Osteoblast (primary cell): ENCODE measurements at regions not wholly inside any gene's neighbourhood (a gene's known extent, or its start where the extent isn't known, plus 50 kb on each side); places are given as distances from the start of the nearest gene placed in this dataset.

Experiments
- DNase-seq: peaks from one replicate; pipeline ENCODE4 v3.0.0; 2011; ENCODE audit warnings: low spot score, mixed read lengths; ENCODE audit not compliant: insufficient read length; ENCODE audit errors: missing footprints
- H2AFZ ChIP-seq: 2 replicates; pipeline ENCODE4 v1.6.0; 2011; ENCODE audit warnings: mild to moderate bottlenecking, low read length
- H3K27ac ChIP-seq: 2 replicates; pipeline ENCODE4 v1.5.1; 2011; ENCODE audit warnings: mild to moderate bottlenecking, low read depth, low read length, moderate library complexity
- H3K27me3 ChIP-seq: 2 replicates; pipeline ENCODE4 v1.6.0; 2012; ENCODE audit warnings: mild to moderate bottlenecking, control low read depth, inconsistent platforms, low read length, moderate library complexity; ENCODE audit not compliant: insufficient read depth
- H3K36me3 ChIP-seq: 2 replicates; pipeline ENCODE4 v1.5.1; 2011; ENCODE audit warnings: mild to moderate bottlenecking, low read length, control low read depth, moderate library complexity; ENCODE audit not compliant: insufficient read depth
- H3K4me1 ChIP-seq: 2 replicates; pipeline ENCODE4 v1.5.1; 2011; ENCODE audit warnings: mild to moderate bottlenecking, low read length, control low read depth, moderate library complexity; ENCODE audit not compliant: insufficient read depth
- H3K4me2 ChIP-seq: 2 replicates; pipeline ENCODE4 v1.6.0; 2011; ENCODE audit warnings: mild to moderate bottlenecking, low read length; ENCODE audit not compliant: insufficient read depth
- H3K4me3 ChIP-seq: fragments of 200-600 bp; sonication (generic); 3 replicates; pipeline ENCODE4 v1.5.1; 2012; ENCODE audit warnings: mild to moderate bottlenecking, low read length, inconsistent platforms; ENCODE audit not compliant: insufficient read depth
- H3K79me2 ChIP-seq: 2 replicates; pipeline ENCODE4 v1.6.0; 2012; ENCODE audit warnings: mild to moderate bottlenecking, low read length, control low read depth, inconsistent platforms; ENCODE audit not compliant: insufficient read depth
- H3K9me3 ChIP-seq: 2 replicates; pipeline ENCODE4 v1.5.1; 2011; ENCODE audit warnings: low read depth, low read length, control low read depth
- H4K20me1 ChIP-seq: 2 replicates; pipeline ENCODE4 v1.6.0; 2012; ENCODE audit warnings: mild to moderate bottlenecking, low read length, control low read depth; ENCODE audit not compliant: insufficient read depth
- TF ChIP-seq, protein P1 (sequence below): IDR thresholded peaks from 2 replicates; pipeline ENCODE4 v1.5.1; 2011; ENCODE audit warnings: mild to moderate bottlenecking, low read depth, low read length, moderate library complexity; ENCODE audit errors: extremely low read depth

DNA sequence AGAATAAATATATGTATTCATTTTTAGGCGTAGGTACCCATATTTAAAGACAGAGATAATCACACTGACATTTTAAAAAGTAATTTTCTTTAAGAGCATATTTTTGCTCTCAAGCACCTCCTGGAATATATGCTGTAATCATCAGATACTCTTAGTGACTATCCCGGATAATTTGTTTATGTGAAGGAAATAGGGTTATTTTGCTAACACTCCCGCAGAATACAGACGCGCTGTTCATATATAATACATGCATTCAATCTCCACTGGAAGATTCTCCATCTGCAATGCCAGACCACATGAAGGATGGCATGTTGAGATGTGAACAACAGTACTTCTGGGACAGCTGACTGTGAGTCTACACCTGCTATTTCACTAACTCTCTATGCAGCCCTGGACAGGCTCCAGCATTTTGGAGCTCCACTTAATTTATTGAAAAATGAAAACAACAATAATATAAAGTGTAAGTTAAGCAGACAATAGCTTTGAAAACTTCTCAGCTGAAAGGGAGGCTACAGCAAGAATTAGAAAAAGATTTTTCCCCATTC lies 430.6 kb downstream of the TMX3 start:
- TF ChIP-seq, protein P1, sequence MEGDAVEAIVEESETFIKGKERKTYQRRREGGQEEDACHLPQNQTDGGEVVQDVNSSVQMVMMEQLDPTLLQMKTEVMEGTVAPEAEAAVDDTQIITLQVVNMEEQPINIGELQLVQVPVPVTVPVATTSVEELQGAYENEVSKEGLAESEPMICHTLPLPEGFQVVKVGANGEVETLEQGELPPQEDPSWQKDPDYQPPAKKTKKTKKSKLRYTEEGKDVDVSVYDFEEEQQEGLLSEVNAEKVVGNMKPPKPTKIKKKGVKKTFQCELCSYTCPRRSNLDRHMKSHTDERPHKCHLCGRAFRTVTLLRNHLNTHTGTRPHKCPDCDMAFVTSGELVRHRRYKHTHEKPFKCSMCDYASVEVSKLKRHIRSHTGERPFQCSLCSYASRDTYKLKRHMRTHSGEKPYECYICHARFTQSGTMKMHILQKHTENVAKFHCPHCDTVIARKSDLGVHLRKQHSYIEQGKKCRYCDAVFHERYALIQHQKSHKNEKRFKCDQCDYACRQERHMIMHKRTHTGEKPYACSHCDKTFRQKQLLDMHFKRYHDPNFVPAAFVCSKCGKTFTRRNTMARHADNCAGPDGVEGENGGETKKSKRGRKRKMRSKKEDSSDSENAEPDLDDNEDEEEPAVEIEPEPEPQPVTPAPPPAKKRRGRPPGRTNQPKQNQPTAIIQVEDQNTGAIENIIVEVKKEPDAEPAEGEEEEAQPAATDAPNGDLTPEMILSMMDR: no peak
- DNase-seq: no peak
- Histone ChIP-seq H2AFZ (no peak overlapping the region), H3K4me3 (no peak overlapping the region), H3K27me3 (no peaks in the 10 kb centered on the region), H4K20me1 (no peaks in the 10 kb centered on the region), H3K27ac (no peak overlapping the region), H3K36me3 (no peaks in the 10 kb centered on the region), H3K9me3 (no peaks in the 10 kb centered on the region), H3K4me2 (no peak overlapping the region), H3K79me2 (no peaks in the 10 kb centered on the region), H3K4me1 (no peaks in the 10 kb centered on the region)

DNA sequence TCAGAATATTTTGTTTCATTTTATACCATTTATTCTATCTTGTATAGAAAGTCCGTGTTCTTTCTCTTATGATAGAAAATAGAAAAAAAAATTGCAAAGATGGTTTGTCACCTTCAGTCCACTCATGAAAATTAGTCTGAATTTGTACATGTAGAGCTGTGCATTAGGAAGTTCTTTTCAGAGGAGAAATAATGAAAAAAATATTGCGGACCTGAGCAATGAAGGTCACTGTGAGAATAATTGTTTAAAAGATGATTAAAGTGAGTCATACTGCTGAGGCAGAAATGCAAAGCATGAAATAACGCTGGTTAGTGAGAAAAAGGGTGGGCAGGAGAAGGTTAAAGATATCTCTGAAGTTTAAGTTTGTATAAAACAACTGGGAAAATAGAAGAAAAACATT lies 431.1 kb downstream of the TMX3 start:
- Histone ChIP-seq H3K27me3 (no peaks in the 10 kb centered on the region), H3K4me2 (no peak overlapping the region), H3K4me1 (no peaks in the 10 kb centered on the region), H4K20me1 (no peaks in the 10 kb centered on the region), H3K79me2 (no peaks in the 10 kb centered on the region), H2AFZ (no peak overlapping the region), H3K9me3 (no peaks in the 10 kb centered on the region), H3K4me3 (no peak overlapping the region), H3K36me3 (no peaks in the 10 kb centered on the region), H3K27ac (no peak overlapping the region)
- TF ChIP-seq, protein P1: no peak
- DNase-seq: no peak

DNA sequence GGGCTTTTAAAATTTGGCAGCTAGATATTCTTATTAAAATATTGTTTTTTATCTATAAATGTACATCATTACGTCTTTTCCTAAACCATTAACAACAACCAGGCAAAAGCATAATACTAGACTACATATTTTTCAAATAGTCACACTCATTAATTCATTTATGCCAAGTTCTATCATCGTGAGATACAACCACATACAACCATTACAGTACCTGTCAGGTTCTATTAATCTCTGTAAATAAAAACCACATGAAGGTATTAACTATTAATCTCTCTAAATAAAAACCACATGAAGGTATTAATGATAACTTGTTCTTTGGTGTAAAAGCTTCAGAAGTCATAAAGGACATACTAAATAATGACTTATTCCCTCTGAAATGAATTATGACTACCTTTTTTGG lies 432.7 kb downstream of the TMX3 start:
- H3K27ac ChIP-seq: no peak overlapping the region
- no peaks in the 10 kb centered on the region for H4K20me1 ChIP-seq
- H3K27me3 ChIP-seq: no peaks in the 10 kb centered on the region
- H3K36me3 ChIP-seq: no peaks in the 10 kb centered on the region
- no peak overlapping the region for H3K4me3 ChIP-seq
- H3K4me2 ChIP-seq: no peak overlapping the region
- no peak overlapping the region for H2AFZ ChIP-seq
- no peaks in the 10 kb centered on the region for H3K4me1 ChIP-seq
- no peaks in the 10 kb centered on the region for H3K9me3 ChIP-seq
- H3K79me2 ChIP-seq: no peaks in the 10 kb centered on the region
- TF ChIP-seq, protein P1: no peak
- no peak for DNase-seq

DNA sequence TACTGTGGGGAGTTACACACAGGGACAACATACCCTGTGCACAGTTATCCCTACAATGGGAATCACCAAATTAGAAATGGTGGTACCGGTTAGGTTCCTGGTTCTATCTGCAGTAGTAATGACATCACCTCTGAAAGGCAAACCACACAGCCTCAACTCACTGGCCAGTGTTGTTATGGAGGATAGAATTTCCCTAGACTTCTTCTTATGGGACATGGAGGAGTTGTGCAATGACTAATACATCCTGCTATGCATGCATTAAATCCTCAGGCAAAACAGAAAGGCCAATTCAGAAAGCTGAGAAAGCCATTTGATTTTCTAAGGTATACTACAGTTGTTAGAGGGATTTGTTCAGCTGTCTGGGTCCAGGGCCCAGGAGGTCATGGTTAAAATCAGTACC lies 439.3 kb downstream of the TMX3 start:
- Histone ChIP-seq H3K9me3 (no peaks in the 10 kb centered on the region), H4K20me1 (no peaks in the 10 kb centered on the region), H3K4me3 (no peak overlapping the region), H3K36me3 (no peaks in the 10 kb centered on the region), H3K27me3 (no peaks in the 10 kb centered on the region), H3K27ac (peak overlapping the region; percentile 7), H3K79me2 (no peaks in the 10 kb centered on the region), H2AFZ (peak overlapping the region; percentile 45), H3K4me2 (peak overlapping the region; percentile 7), H3K4me1 (no peaks in the 10 kb centered on the region)
- peak; percentile 5 for DNase-seq
- TF ChIP-seq, protein P1: no peak
